HG02678 (cell line): ENCODE measurements at regions not wholly inside any gene's neighbourhood (a gene's known extent, or its start where the extent isn't known, plus 50 kb on each side); places are given as distances from the start of the nearest gene placed in this dataset.

Experiments used
- ATAC-seq: cut with Tn5 transposase; IDR thresholded peaks from one replicate; pipeline ENCODE4 v1.9.1; 2021; ENCODE audit warnings: mild to moderate bottlenecking, moderate library complexity; ENCODE audit not compliant: unreplicated experiment

- no peak for ATAC-seq
Measured at GRCh38 chr20:24773751-24774201, 175.3 kb upstream of the CST7 start.

DNA sequence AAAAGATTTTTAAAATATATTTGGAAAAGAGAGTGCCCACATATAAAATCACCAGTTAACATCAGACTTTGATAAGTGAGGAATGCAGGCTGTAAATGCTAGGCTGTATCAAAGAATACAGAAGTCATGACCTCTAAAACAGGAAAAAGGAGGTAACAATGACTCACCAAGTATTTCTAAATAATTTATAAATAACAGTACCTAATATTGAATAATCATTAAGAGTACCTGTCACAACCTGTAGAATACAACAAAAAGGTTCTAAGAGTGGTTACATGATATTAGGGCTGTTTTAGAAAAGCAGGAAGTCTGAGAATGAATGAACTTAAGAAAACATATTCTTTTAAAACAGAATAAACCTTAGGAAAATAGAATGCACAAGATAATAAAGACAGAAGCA lies 173.1 kb upstream of the CST7 start:
- ATAC-seq, result no peak

- ATAC-seq, result no peak
Measured at GRCh38 chr20:24776755-24777271, 172.3 kb upstream of the CST7 start.

GRCh38 chr20:24777746-24778145 lies 171.3 kb upstream of the CST7 start:
- ATAC-seq, result no peak

DNA sequence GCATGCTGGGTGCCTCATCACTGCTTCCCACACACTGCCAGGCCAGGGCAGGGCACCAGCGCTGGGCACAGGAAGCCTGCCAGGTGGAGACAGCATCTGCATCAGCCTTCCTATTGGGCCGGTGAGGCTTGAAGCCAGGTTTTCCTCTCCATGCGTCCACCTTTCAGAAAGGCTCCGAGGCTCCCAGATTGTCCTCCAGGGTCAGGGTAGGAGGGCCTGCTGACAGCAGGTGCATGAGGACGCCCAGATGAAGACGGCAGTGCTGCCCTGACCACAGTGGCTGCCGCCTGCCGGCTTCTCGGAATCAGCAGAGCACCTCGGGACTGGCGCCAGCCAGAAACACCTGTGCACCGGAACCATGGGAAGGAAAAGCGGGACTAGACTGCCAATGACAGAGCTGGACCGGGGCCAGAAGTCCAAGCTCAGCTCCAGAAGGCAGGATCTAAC lies 170.5 kb upstream of the CST7 start:
- ATAC-seq, result no peak

GRCh38 chr20:24779131-24779530 lies 169.9 kb upstream of the CST7 start:
- no peak for ATAC-seq

GRCh38 chr20:24779946-24780345 lies 169.1 kb upstream of the CST7 start:
- no peak for ATAC-seq

DNA sequence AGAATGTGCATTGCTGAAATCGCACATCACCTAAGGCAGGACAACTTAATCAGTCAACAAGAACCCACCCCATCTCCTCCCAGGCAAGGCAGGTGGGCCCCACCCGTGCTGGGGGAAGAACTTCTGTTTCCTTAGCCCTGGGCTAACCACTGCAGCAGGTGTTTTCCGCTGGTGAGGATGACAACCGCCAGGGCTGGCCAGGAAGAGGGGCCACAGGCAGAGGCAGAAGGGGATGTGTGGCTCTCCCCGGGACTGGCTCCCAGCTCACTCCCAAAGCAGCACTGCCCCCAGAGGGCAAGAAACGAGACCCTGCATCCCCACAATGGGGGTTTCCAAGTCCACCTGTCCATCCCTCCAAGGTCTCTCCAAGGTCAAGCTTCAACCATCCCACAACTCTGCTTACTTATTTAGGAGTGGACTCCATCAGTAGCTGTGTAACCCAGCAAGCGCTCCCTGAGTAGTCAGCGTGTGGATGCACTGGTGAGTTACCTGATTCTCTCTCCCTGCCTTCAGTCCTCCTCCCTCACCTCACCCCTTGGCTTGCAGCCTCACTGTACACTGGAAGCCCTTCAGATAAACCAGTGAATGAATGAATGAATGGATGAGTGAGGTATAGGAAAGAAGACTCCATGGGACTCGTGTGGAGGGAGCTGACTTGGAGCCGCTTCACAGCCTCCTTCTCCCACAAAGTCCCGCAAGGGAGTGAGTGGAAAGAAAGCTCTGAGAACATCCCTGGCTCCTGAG lies 168.2 kb upstream of the CST7 start:
- ATAC-seq, result no peak

DNA sequence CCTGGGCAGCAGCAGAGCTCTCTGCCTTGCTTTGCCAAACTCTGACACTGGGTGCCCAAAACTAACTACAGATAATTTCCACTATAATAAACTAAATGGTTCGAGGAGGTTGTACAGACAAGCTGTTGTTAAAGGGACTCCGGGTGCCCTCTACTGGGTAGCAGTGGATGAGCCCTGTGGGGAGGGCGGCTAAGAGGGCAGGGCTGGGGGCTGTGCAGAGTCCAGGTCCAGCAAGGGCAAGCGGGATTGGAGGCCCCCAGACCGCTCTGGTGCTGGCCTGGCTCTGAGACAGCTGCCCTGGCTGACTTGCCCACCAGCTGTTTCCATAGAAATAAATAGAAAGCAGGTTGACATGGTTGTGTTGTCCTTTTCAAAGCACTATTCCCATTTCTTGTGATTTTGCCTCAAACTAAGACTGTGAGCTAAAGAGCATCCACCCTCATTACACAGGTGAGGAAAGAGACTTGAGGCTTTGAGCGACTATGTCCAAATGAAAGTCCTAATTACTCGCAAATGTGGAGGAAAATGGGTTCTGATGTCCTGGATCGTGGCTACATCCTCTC lies 167.6 kb upstream of the CST7 start:
- ATAC-seq, result peak; percentile 40

- no peak for ATAC-seq
Measured at GRCh38 chr20:24782301-24782700, 166.8 kb upstream of the CST7 start.

- ATAC-seq, result no peak
Measured at GRCh38 chr20:24782801-24783630, 166.1 kb upstream of the CST7 start.

- ATAC-seq, result no peak
Measured at GRCh38 chr20:24783631-24784492, 165.2 kb upstream of the CST7 start.

GRCh38 chr20:24784607-24785006 lies 164.5 kb upstream of the CST7 start:
- no peak for ATAC-seq

- ATAC-seq, result no peak
Measured at GRCh38 chr20:24785141-24786110, 163.6 kb upstream of the CST7 start.

- ATAC-seq, result no peak
Measured at GRCh38 chr20:24786111-24786495, 163.0 kb upstream of the CST7 start.

DNA sequence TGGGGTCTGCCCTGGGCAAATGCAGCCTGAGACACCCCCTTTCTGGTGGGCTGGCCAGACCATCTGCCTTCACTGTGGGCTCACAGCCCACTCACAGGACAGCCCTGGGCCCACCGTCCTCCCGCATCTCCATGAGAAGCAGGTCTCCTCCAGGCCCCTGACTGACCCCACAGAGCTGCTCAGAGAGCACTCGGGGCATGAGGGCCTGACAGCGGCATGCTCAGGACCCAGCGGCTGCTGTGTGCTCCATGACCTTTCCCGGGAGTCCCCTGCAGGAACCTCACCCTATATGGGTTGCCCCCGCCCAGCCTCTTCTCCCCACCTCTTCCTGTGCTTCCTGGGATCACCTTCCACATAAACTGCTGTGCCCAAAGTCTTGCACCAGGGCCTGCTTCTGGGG lies 162.4 kb upstream of the CST7 start:
- ATAC-seq, result no peak

DNA sequence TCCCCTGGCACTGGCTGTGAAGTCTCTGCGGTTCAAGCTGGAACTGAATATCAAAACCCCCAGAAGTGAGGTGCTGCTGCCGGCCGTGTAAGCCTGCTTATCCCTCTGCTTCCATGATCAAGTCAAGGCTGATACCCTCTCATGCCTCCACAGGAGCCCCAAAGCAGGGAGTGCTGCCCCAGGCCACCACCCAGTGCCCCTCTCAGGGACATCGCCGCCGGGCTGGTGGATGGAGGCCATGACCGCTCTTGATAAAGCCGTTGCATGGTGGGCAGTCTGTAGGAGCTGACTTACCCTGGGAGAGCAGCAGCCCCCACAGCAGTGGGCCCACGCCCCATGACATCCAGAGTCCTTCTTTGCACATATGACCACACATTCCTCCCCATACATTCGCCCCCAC lies 162.0 kb upstream of the CST7 start:
- ATAC-seq, result no peak

GRCh38 chr20:24787621-24788020 lies 161.4 kb upstream of the CST7 start:
- ATAC-seq, result no peak

DNA sequence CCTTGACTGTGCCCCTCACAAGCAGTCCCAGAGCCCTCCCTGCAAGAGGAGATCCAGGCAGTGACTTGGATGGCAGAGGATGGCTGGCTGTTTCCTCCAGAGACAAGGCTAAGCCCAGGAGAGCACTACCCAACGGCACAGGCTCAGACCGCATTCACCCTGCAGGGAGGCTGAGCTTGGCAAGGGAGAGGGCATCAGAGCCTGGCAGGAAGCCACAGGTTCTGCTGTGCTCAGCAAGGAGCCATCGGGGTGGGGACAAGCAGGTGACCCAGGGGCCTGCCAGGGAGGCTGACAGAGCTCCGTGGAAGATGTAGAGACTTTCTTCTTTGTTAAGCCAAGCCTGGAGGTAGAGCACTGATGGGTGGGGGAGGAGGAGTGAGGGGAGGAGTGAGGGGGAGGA lies 159.2 kb upstream of the CST7 start:
- no peak for ATAC-seq
